Fibroblast of mammary gland (primary cell): ENCODE measurements at regions not wholly inside any gene's neighbourhood (a gene's known extent, or its start where the extent isn't known, plus 50 kb on each side); places are given as distances from the start of the nearest gene placed in this dataset.

Experiments
- DNase-seq: peaks from one replicate; pipeline ENCODE4 v3.0.0-alpha.2; 2010; ENCODE audit warnings: low read depth
- H3K4me3 ChIP-seq: 2 replicates; pipeline ENCODE4 v1.5.1; 2011; ENCODE audit warnings: low read depth, mild to moderate bottlenecking, low read length, moderate library complexity; ENCODE audit not compliant: control insufficient read depth
- TF ChIP-seq, protein P1 (sequence below): conservative IDR thresholded peaks from 2 replicates; pipeline ENCODE4 v1.5.1; 2011; ENCODE audit warnings: low read depth, low read length, inconsistent platforms; ENCODE audit not compliant: control insufficient read depth, insufficient read depth

DNA sequence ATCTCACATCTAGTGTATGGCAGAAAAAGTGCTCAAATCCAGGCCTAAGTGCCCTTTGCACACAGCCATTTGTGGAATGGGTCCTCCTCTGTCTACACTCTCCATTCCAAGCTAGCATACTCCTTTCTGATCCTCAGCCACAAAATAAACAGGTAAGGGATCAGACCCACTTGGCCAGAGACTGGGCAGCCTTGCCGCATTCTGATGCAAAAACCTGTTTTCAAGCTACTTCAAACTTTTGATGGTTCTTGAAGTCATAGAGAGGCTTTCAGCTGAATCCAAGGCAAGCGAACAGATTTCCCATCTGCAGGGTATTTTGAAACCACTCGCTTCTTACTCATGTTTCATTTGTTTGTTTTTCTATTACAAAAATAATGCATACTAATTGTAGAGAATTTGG, 136.6 kb upstream of the NAV2 start:
- TF ChIP-seq, protein P1, sequence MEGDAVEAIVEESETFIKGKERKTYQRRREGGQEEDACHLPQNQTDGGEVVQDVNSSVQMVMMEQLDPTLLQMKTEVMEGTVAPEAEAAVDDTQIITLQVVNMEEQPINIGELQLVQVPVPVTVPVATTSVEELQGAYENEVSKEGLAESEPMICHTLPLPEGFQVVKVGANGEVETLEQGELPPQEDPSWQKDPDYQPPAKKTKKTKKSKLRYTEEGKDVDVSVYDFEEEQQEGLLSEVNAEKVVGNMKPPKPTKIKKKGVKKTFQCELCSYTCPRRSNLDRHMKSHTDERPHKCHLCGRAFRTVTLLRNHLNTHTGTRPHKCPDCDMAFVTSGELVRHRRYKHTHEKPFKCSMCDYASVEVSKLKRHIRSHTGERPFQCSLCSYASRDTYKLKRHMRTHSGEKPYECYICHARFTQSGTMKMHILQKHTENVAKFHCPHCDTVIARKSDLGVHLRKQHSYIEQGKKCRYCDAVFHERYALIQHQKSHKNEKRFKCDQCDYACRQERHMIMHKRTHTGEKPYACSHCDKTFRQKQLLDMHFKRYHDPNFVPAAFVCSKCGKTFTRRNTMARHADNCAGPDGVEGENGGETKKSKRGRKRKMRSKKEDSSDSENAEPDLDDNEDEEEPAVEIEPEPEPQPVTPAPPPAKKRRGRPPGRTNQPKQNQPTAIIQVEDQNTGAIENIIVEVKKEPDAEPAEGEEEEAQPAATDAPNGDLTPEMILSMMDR, result no peak
- no peak overlapping the region for H3K4me3 ChIP-seq
- DNase-seq, result peak; percentile 46

DNA sequence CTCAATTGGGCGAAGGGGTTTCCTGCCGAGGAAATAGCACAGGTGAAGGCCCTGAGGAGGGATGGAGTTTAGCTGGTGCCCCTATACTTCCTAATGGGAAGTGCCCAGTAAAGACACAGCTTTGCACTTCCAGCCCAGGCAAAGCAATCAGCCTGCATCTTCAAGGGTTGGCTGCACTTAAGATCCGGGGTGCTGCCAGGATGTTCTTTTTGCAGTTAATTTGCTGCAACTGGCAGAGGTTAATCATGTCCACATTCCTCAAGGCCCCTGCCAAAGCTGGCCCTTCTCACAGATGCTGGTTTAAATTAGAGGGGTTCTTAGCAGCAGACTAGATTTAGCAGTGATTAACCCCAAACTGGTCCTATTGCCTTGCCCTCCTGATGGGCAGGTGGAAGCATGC, 137.7 kb upstream of the NAV2 start:
- TF ChIP-seq, protein P1, result no peak
- H3K4me3 ChIP-seq, result no peak overlapping the region
- DNase-seq, result no peak

DNA sequence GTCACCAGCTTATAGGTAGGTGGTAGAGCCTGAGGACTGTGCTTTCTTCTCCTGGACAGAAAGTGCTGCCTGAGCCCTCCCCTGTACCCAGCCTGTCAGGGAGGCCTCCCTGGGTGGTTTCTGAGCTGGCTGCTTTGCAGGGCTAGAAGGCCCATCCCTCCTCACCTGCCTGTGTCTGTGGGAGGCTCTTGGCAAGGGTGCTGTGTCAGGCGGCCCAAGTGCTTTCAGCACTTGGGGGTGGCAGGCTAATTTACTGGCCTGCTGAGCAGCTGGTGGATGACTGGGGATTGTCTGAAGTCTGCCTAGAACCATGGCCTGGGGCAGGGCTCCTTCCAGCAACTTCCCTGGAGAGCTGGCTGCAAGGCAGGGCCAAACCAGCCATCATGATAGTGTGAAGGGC, 139.0 kb upstream of the NAV2 start:
- H3K4me3 ChIP-seq, result no peak overlapping the region
- no peak for DNase-seq
- TF ChIP-seq, protein P1, result no peak

DNA sequence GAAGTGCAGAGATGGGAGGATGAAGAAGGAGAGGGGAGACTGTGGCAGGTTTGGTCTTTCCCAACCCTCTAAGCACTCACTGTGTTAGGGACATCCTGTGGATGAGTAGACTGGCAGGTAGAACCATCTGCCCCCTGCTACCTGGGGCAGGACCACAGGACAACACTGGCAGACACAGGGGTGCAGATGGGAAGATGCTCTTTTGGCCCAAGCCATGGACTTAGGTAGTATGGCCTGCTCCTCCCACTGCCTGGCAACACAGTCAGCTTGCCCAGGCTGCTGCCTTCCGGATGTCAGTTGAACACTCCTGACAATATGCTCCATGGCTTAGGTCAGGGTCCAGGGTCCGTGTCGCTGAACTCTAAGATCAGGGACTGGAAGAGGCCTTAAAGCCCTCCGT, 140.7 kb upstream of the NAV2 start:
- no peak overlapping the region for H3K4me3 ChIP-seq
- TF ChIP-seq, protein P1, result no peak
- no peak for DNase-seq

DNA sequence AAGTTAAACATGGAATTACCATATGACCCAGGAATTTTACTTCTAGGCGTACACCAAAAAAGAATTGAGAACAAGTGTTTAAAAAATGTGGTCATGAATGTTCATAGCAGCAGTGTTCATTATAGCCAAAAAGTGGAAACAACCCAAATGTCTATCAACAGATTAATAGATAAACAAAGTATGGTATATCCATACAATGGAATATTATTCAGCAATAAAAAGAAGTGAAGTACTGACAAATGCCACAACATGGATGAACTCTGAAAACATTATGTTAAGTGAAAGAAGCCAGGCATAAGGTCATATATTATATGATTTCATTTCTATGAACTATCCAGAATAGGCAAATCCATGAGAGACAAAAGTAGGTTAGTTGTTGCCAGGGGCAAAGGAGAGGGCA, 141.7 kb upstream of the NAV2 start:
- no peak overlapping the region for H3K4me3 ChIP-seq
- TF ChIP-seq, protein P1, result no peak
- no peak for DNase-seq

DNA sequence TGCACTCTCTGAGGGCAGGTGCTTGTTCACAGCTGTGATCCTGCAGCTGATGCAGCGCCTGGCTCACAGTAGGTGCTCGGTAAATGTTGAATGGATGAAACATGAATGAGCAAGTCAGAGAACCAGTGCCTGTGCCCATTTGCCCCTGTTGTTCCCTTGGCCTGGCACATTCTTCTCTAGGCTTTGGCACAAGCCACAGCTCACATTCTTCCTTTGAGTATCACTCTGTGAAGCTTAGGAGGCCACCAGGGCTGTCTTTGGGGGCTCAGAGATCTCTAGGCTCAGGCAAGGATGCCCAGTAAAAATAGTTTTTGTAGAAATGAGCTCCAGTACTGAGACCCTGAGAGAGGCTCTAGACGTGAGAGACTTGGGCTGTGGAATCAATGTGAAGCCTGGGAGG, 144.6 kb upstream of the NAV2 start:
- no peak for DNase-seq
- TF ChIP-seq, protein P1, result no peak
- no peak overlapping the region for H3K4me3 ChIP-seq
